Neural cell (in vitro differentiated cells): ENCODE measurements at regions not wholly inside any gene's neighbourhood (a gene's known extent, or its start where the extent isn't known, plus 50 kb on each side); places are given as distances from the start of the nearest gene placed in this dataset.

Source experiments
- CTCF ChIP-seq: fragments of 450-650 bp; IDR thresholded peaks from 2 replicates; pipeline ENCODE4 v1.5.1; 2014; ENCODE audit warnings: antibody characterized with exemption, mild to moderate bottlenecking, moderate library complexity; ENCODE audit not compliant: poor library complexity, severe bottlenecking
- EP300 ChIP-seq: fragments of 450-650 bp; conservative IDR thresholded peaks from 2 replicates; pipeline ENCODE4 v1.6.1; 2014; ENCODE audit warnings: antibody characterized with exemption, mild to moderate bottlenecking, moderate library complexity; ENCODE audit not compliant: poor library complexity, severe bottlenecking
- POLR2AphosphoS5 ChIP-seq: IDR thresholded peaks from 2 replicates; pipeline ENCODE4 v1.6.1; 2012
- REST ChIP-seq: IDR thresholded peaks from 2 replicates; pipeline ENCODE4 v1.6.1; 2012; ENCODE audit warnings: borderline replicate concordance

GRCh38 chr11:112499153-112499880 is 238.7 kb upstream of the PLET1 start:
- no peak for TF ChIP-seq CTCF
- TF ChIP-seq POLR2AphosphoS5: no peak
- no peak for TF ChIP-seq EP300
- TF ChIP-seq REST: no peak
